ENCODE measurements at regions not wholly inside any gene's neighbourhood (a gene's known extent, or its start where the extent isn't known, plus 50 kb on each side); places are given as distances from the start of the nearest gene placed in this dataset.

DNA sequence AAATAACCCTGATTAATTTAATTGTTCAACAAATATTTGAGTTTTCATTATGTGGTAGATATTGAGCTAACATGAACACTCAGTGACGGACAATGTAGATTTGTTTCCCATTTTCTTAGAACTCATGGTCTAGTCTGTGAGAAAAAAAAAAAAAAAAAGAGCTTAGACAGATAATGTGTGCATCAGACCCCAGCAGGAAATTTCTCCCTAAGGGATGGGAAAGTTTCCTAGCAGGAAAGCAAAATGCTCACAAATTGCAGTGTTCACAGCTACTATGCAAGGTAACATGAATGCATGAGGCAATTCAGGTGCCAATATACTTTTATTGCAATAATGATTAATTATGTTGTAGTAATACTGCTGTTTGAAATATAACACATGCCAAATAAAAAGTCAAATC is 843.2 kb upstream of the SLIT2 start:
- TF ChIP-seq, protein P1, sequence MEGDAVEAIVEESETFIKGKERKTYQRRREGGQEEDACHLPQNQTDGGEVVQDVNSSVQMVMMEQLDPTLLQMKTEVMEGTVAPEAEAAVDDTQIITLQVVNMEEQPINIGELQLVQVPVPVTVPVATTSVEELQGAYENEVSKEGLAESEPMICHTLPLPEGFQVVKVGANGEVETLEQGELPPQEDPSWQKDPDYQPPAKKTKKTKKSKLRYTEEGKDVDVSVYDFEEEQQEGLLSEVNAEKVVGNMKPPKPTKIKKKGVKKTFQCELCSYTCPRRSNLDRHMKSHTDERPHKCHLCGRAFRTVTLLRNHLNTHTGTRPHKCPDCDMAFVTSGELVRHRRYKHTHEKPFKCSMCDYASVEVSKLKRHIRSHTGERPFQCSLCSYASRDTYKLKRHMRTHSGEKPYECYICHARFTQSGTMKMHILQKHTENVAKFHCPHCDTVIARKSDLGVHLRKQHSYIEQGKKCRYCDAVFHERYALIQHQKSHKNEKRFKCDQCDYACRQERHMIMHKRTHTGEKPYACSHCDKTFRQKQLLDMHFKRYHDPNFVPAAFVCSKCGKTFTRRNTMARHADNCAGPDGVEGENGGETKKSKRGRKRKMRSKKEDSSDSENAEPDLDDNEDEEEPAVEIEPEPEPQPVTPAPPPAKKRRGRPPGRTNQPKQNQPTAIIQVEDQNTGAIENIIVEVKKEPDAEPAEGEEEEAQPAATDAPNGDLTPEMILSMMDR (IDR thresholded peaks at IDR 0.05): no peak
- no peak for TF ChIP-seq POLR2A (IDR thresholded peaks at IDR 0.05)
